ENCODE measurements at regions not wholly inside any gene's neighbourhood (a gene's known extent, or its start where the extent isn't known, plus 50 kb on each side); places are given as distances from the start of the nearest gene placed in this dataset.

DNA sequence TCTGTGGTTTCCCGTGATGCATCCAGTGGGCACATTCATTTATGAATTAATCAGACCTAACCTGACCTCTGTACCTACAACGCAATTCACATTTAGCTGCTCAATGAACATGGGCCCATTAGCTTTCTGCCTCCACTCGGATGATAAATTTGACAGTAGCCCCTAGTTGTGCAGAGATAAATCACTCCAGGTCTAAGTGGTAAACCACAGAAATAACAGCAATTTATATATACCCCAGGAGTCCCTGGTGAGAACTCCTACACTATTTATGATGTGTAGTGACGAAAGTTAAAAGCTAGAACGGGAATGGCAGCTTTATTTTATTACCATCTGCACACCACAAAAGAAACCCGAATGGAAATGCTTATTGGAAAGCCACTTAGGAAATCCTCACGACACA is 371.5 kb downstream of the HAPSTR1 start:
- Histone ChIP-seq H3K4me2 (ENCODE audit: low read length) (no peak overlapping the region), H3K14ac (ENCODE audit: low read length) (no peak overlapping the region)

GRCh38 chr16:9463461-9463860 is 372.0 kb downstream of the HAPSTR1 start:
- no peaks in the 10 kb centered on the region for H3K79me2 ChIP-seq (ENCODE audit: control insufficient read depth, insufficient read depth, low read length, poor library complexity)
- no peak overlapping the region for H4K12ac ChIP-seq (ENCODE audit: low read depth, low read length)
- H3K4me2 ChIP-seq (ENCODE audit: low read length), result no peak overlapping the region
- no peak overlapping the region for H2AK5ac ChIP-seq (ENCODE audit: low read length)
- no peaks in the 10 kb centered on the region for H3K9me3 ChIP-seq (ENCODE audit: insufficient read depth, low read depth, low read length)
- H4K91ac ChIP-seq (ENCODE audit: low read depth, low read length), result no peak overlapping the region
- no peak overlapping the region for H3K4ac ChIP-seq (ENCODE audit: low read depth, low read length)
- H3K27me3 ChIP-seq (ENCODE audit: insufficient read depth, low read length), result no peaks in the 10 kb centered on the region
- H3K23ac ChIP-seq (ENCODE audit: low read length), result no peak overlapping the region
- H3K36me3 ChIP-seq (ENCODE audit: control insufficient read depth in 1 of 2, insufficient read depth in 2 of 2, low read length in 2 of 2), result no peaks in the 10 kb centered on the region
- DNase-seq, result no peak
- no peak overlapping the region for H2AFZ ChIP-seq (ENCODE audit: insufficient read depth, low read length, poor library complexity)
- no peak overlapping the region for H4K8ac ChIP-seq (ENCODE audit: low read depth, low read length)
- no peak overlapping the region for H2BK12ac ChIP-seq (ENCODE audit: low read length)
- WGBS (ENCODE audit: extremely low coverage, insufficient coverage, insufficient read length), result no CpG with 5 or more reads among the region's 3 CpGs
- H2BK5ac ChIP-seq (ENCODE audit: low read depth, low read length, poor library complexity), result no peak overlapping the region
- H3K4me3 ChIP-seq (ENCODE audit: low read depth, low read length), result no peak overlapping the region
- H3K4me1 ChIP-seq (ENCODE audit: control insufficient read depth in 1 of 2, insufficient read depth in 2 of 2, low read length in 2 of 2), result no peaks in the 10 kb centered on the region
- no peak overlapping the region for H3K18ac ChIP-seq (ENCODE audit: low read length)
- H3K79me1 ChIP-seq (ENCODE audit: low read length), result no peaks in the 10 kb centered on the region
- H3K9ac ChIP-seq (ENCODE audit: low read length), result no peak overlapping the region
- no peak overlapping the region for H3K27ac ChIP-seq (ENCODE audit: low read depth, low read length)
- H3K14ac ChIP-seq (ENCODE audit: low read length), result no peak overlapping the region
- no peak overlapping the region for H2BK120ac ChIP-seq (ENCODE audit: insufficient read depth, low read length, poor library complexity)

More for the DNA sequence above, 371.5 kb downstream of the HAPSTR1 start:
- no peak overlapping the region for H3K27ac ChIP-seq (ENCODE audit: low read depth, low read length)
- no peak overlapping the region for H3K18ac ChIP-seq (ENCODE audit: low read length)
- no peaks in the 10 kb centered on the region for H3K79me1 ChIP-seq (ENCODE audit: low read length)
- H3K23ac ChIP-seq (ENCODE audit: low read length), result no peak overlapping the region
- H2AK5ac ChIP-seq (ENCODE audit: low read length), result no peak overlapping the region
- no peak overlapping the region for H2BK12ac ChIP-seq (ENCODE audit: low read length)
- H2AFZ ChIP-seq (ENCODE audit: insufficient read depth, low read length, poor library complexity), result no peak overlapping the region
- H4K91ac ChIP-seq (ENCODE audit: low read depth, low read length), result no peak overlapping the region
- no peaks in the 10 kb centered on the region for H3K9me3 ChIP-seq (ENCODE audit: insufficient read depth, low read depth, low read length)
- H3K36me3 ChIP-seq (ENCODE audit: control insufficient read depth in 1 of 2, insufficient read depth in 2 of 2, low read length in 2 of 2), result no peaks in the 10 kb centered on the region
- no peak for DNase-seq
- H3K4me1 ChIP-seq (ENCODE audit: control insufficient read depth in 1 of 2, insufficient read depth in 2 of 2, low read length in 2 of 2), result no peaks in the 10 kb centered on the region
- no peak overlapping the region for H2BK5ac ChIP-seq (ENCODE audit: low read depth, low read length, poor library complexity)
- H3K79me2 ChIP-seq (ENCODE audit: control insufficient read depth, insufficient read depth, low read length, poor library complexity), result no peaks in the 10 kb centered on the region
- no peak overlapping the region for H3K9ac ChIP-seq (ENCODE audit: low read length)
- H4K12ac ChIP-seq (ENCODE audit: low read depth, low read length), result no peak overlapping the region
- H3K4me3 ChIP-seq (ENCODE audit: low read depth, low read length), result no peak overlapping the region
- WGBS (ENCODE audit: extremely low coverage, insufficient coverage, insufficient read length), result no CpG with 5 or more reads among the region's 7 CpGs
- no peak overlapping the region for H4K8ac ChIP-seq (ENCODE audit: low read depth, low read length)
- no peaks in the 10 kb centered on the region for H3K27me3 ChIP-seq (ENCODE audit: insufficient read depth, low read length)
- H2BK120ac ChIP-seq (ENCODE audit: insufficient read depth, low read length, poor library complexity), result no peak overlapping the region
- H3K4ac ChIP-seq (ENCODE audit: low read depth, low read length), result no peak overlapping the region

GRCh38 chr16:9465161-9465560 is 373.7 kb downstream of the HAPSTR1 start:
- H3K4ac ChIP-seq (ENCODE audit: low read depth, low read length), result no peak overlapping the region
- H4K8ac ChIP-seq (ENCODE audit: low read depth, low read length), result no peak overlapping the region
- no peaks in the 10 kb centered on the region for H3K4me1 ChIP-seq (ENCODE audit: control insufficient read depth in 1 of 2, insufficient read depth in 2 of 2, low read length in 2 of 2)
- H3K79me2 ChIP-seq (ENCODE audit: control insufficient read depth, insufficient read depth, low read length, poor library complexity), result no peaks in the 10 kb centered on the region
- H2AK5ac ChIP-seq (ENCODE audit: low read length), result no peak overlapping the region
- no peak overlapping the region for H3K14ac ChIP-seq (ENCODE audit: low read length)
- no peaks in the 10 kb centered on the region for H3K79me1 ChIP-seq (ENCODE audit: low read length)
- H3K27ac ChIP-seq (ENCODE audit: low read depth, low read length), result no peak overlapping the region
- H2BK12ac ChIP-seq (ENCODE audit: low read length), result no peak overlapping the region
- H2BK5ac ChIP-seq (ENCODE audit: low read depth, low read length, poor library complexity), result no peak overlapping the region
- H4K91ac ChIP-seq (ENCODE audit: low read depth, low read length), result no peak overlapping the region
- no peak for DNase-seq
- no peaks in the 10 kb centered on the region for H3K9me3 ChIP-seq (ENCODE audit: insufficient read depth, low read depth, low read length)
- no peak overlapping the region for H3K9ac ChIP-seq (ENCODE audit: low read length)
- H3K36me3 ChIP-seq (ENCODE audit: control insufficient read depth in 1 of 2, insufficient read depth in 2 of 2, low read length in 2 of 2), result no peaks in the 10 kb centered on the region
- H3K4me2 ChIP-seq (ENCODE audit: low read length), result no peak overlapping the region
- H2AFZ ChIP-seq (ENCODE audit: insufficient read depth, low read length, poor library complexity), result no peak overlapping the region
- H3K4me3 ChIP-seq (ENCODE audit: low read depth, low read length), result no peak overlapping the region
- no peak overlapping the region for H2BK120ac ChIP-seq (ENCODE audit: insufficient read depth, low read length, poor library complexity)
- H4K12ac ChIP-seq (ENCODE audit: low read depth, low read length), result no peak overlapping the region
- no peak overlapping the region for H3K23ac ChIP-seq (ENCODE audit: low read length)
- H3K18ac ChIP-seq (ENCODE audit: low read length), result no peak overlapping the region
- no peaks in the 10 kb centered on the region for H3K27me3 ChIP-seq (ENCODE audit: insufficient read depth, low read length)
- no CpG with 5 or more reads among the region's 4 CpGs for WGBS (ENCODE audit: extremely low coverage, insufficient coverage, insufficient read length)

DNA sequence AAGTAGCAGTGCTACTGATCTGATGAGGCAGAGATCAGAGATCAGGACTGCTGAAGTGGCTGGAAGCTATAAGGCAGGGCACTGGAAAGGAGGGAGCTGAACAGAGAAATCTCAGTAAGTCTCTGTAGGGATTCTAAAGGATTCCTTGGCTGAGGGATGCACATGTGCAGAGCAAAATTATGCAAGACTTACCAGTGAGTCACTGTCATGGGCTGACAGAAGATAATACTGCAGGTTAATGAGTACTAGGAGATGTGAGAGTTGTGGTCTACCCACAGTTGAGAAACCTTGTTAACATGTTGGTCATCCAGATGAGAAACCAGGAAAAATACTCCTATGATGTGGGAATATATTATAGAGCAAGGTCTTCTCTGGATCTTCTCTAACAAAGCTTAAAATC is 378.1 kb downstream of the HAPSTR1 start:
- Histone ChIP-seq H2BK120ac (ENCODE audit: insufficient read depth, low read length, poor library complexity) (no peak overlapping the region), H4K12ac (ENCODE audit: low read depth, low read length) (no peak overlapping the region), H3K27ac (ENCODE audit: low read depth, low read length) (no peak overlapping the region), H3K9me3 (ENCODE audit: insufficient read depth, low read depth, low read length) (no peaks in the 10 kb centered on the region), H3K4ac (ENCODE audit: low read depth, low read length) (no peak overlapping the region), H2BK5ac (ENCODE audit: low read depth, low read length, poor library complexity) (no peak overlapping the region), H3K9ac (ENCODE audit: low read length) (no peak overlapping the region), H3K79me2 (ENCODE audit: control insufficient read depth, insufficient read depth, low read length, poor library complexity) (no peaks in the 10 kb centered on the region), H2BK12ac (ENCODE audit: low read length) (no peak overlapping the region), H4K8ac (ENCODE audit: low read depth, low read length) (no peak overlapping the region), H3K23ac (ENCODE audit: low read length) (no peak overlapping the region), H3K36me3 (ENCODE audit: control insufficient read depth in 1 of 2, insufficient read depth in 2 of 2, low read length in 2 of 2) (no peaks in the 10 kb centered on the region), H3K4me3 (ENCODE audit: low read depth, low read length) (no peak overlapping the region), H3K14ac (ENCODE audit: low read length) (no peak overlapping the region), H3K4me2 (ENCODE audit: low read length) (no peak overlapping the region), H4K91ac (ENCODE audit: low read depth, low read length) (no peak overlapping the region), H2AFZ (ENCODE audit: insufficient read depth, low read length, poor library complexity) (no peak overlapping the region), H3K4me1 (ENCODE audit: control insufficient read depth in 1 of 2, insufficient read depth in 2 of 2, low read length in 2 of 2) (no peaks in the 10 kb centered on the region), H2AK5ac (ENCODE audit: low read length) (no peak overlapping the region), H3K27me3 (ENCODE audit: insufficient read depth, low read length) (no peaks in the 10 kb centered on the region), H3K18ac (ENCODE audit: low read length) (no peak overlapping the region), H3K79me1 (ENCODE audit: low read length) (no peaks in the 10 kb centered on the region)
- DNase-seq, result peak; percentile 33 to 69
